Dermis microvascular lymphatic vessel endothelial cell (primary cell): ENCODE measurements at regions not wholly inside any gene's neighbourhood (a gene's known extent, or its start where the extent isn't known, plus 50 kb on each side); places are given as distances from the start of the nearest gene placed in this dataset.

Experiments used
- DNase-seq, 2 donors: peaks; one replicate each; pipeline versions ENCODE4 v3.0.0 to v3.0.0-alpha.2; 2010; ENCODE audit warnings: low read depth in 2 of 2

DNA sequence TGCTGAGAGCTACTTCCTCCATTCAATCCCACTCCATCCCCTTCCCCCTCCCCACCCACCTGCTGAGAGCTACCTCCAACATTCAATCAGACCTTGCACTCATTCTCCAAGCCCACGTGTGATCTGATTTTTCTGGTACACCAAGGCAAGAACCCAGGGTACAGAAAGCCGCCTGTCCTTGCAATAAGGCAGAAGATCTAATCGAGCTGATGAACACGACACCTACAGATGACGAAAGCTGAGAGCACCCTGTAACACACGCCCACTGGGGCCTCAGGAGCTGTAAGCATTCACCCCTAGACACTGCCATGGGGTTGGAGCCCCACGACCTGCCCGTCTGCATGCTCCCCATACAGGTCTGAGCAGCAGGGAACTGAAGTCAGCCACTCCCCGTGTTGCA, 58.3 kb downstream of the TRIML1 start:
- DNase-seq, result no peak

DNA sequence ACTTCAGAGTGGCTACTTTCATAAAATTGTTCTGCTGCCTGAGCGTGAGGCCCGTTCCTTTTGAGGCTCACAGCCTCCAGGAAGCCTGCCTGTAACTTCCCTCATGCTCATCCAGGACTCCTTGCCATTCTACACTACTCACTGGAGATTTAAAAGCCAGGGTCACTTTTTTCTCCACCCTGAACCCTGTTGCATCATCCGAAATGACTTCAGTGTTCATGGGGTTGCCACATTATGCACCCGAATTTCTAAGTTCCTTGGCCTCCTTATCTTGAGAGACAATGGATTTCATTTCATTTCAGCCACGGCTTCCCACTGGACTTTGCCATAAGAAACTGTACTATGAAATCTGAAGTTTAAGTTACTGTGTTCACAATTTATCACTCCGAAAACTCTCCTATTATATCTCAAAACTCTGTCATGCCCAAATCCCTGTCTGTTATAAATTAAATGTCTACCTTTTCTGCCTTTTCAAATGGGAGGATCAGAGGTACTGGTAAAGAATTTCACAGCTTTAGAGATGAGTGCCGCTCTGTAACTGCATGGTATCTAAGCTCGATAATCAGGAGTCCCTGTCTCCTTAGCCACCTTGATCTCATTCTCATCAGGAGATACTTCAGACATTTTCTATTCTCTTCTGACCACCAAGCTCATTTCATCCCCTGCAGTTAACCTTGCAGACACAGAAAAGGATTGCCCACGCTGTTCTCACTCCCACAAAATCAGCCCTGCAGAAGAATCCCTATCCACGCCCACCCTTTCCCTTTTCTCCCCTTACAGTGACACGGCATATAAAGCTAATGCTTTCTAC, 59.9 kb downstream of the TRIML1 start:
- no peak for DNase-seq

DNA sequence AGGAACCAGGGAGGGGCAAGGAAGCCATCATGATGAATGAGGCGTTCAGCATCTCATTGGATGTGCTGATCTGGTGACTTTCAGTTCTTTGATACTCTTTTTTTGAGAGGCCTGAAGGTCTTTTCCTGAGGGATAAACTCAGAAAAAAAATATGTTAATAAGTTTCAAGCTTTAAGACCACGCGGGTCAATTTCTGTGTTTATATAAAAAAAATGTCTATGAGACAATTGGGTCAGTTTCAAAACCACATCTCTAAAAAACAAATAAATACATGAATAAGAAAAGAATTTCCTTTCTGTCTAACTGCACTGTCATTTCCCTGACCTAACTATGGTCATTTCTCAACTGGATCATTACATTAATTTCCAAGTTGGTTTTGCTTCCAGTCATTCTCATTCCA, 62.6 kb downstream of the TRIML1 start:
- no peak for DNase-seq

DNA sequence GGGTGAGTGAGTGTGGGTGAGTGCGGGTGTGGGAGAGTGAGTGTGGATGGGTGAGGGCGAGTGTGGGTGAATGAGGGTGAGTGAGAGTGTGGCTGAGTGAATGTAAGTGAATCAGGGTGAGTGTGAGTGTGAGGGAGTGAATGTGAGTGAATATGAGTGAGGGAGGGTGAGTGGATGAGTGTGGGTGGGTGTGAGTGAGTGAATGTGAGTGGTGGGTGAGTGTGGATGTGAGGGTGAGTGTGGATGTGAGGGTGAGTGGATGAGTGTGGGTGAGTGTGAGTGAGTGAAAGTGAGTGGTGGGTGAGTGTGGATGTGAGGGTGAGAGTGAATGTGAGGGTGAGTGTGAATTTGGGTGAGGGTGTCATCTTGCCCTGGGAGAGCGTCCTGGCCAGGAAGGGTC, 67.5 kb downstream of the TRIML1 start:
- no peak for DNase-seq

DNA sequence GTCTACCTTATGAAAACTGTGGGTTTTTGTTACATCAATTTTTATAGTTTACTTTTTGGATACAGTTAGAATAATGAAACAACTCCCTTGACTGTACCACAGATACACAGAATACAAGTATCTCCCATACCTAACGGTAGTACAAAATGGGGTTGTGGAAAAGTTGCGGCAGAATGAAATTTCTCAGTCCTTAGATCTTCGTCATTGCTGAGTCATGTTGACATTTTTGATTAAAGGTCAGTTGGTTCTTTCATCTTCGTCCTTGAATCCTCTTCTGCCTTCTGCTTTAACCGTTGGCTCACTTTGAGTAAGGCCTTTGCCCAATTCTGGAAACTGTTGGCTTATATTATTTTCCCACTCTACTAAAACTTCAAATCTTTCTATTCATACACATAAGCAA, 75.6 kb downstream of the TRIML1 start:
- no peak for DNase-seq

DNA sequence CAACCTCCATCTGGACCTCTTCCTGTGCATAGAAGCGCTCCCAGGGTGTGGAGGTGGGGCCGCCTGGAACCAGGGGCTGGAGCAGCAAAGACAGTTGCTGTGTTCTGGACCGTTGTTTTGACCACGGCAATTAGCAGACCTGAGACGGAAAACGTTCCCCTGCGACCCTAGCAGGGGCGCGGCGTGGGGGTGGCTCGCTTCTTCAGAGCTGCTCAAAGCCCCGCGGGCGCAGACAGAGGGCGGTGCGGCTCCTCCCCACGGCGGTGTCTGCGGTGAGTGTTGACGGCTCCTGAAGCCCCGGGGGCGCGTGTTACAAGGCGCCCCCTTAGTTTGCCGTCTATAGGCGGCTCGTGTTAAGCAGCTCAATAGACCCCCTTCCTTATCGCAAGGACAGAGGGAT, 79.2 kb downstream of the TRIML1 start:
- DNase-seq, result no peak

DNA sequence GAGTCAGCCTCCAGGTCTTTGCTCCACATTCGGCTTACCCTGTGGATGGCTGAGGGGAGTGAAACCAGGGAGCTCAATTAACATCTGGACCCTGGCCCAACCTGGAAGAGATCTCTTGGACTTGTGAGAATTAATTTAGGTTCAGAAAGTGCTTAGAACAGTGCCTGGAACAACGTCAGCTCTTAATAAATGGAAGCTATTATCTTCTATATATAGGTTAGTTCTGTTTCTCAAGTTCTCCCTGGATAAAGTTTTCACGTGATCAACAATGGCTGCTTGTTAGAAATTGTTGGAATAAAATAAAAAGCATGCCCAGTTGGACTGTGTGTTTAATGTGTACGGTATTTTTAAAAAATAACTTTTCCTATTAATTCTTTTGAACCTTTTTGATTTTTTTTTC, 80.8 kb downstream of the TRIML1 start:
- no peak for DNase-seq

DNA sequence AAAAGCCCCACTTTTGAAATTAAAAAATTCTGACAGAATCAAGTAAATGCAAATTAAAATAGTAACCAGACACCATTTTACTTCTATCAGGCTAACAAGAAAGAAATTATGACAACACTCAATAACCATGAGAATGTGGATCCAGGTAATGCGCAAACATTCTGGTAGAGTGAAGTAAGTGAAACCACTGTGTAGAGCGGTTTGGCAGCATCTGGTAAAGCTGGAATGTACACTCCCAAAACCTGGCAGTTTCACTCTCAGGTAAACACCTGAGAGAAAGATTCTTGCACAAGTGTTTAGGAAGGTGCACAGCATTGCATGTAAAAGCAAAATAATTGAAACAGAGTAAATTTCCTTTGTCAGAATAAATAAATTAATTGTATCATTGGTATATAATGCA, 81.8 kb downstream of the TRIML1 start:
- DNase-seq, result no peak

DNA sequence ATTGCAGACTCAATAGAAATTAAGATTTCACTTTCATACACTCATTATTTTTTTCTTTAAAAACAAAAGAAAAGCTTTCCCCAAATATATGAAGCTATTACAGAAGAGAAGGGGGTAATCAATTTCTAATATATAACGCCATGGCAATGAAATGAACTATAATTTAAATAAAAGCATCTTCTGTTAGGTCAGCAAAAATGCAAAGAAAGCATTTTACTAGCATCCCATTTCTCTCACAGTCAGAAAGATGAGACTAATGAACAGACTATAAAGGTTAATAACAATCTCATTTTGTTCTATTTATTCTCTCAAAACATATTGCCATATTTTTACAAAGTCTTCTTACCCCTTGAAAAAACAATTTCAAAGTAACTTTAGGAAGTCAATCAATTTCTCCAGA, 89.0 kb downstream of the TRIML1 start:
- no peak for DNase-seq

DNA sequence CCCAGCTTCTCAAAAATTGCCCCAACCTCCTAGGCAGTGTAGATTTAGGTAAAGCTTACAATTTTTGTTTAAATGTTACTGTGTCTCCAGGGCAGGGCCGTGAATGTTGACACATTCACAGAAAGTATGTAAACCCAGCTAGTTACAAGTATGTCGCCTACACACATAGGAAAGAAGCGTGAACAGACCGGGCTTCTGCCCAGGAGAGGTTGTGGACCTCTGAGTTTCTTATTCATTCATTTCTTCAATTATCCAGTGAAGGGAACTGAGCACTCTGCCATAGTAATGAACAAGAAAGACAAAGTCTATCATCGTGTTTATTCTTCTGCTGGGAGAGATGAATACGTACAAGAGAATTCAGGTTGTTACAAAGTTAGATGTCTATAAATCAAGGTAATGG, 93.2 kb downstream of the TRIML1 start:
- no peak for DNase-seq

DNA sequence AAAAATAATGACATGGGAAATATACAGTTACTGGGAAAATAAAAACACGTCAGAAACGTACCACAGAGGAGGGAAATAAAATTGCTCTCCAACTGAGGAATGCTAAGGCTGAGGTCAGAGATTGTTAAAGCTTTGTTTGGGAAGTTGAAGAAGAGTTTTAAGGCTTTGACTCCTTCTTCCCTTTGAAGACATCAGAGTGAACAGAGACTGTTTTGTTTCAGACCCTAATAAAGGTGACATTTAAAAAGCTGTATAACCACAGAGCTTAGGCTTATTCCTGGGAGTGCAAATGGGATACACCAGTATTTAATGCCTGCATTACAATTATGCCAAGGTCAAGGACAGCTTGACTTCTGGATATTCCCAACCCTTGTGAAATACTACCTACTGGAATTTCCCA, 102.8 kb downstream of the TRIML1 start:
- no peak for DNase-seq

DNA sequence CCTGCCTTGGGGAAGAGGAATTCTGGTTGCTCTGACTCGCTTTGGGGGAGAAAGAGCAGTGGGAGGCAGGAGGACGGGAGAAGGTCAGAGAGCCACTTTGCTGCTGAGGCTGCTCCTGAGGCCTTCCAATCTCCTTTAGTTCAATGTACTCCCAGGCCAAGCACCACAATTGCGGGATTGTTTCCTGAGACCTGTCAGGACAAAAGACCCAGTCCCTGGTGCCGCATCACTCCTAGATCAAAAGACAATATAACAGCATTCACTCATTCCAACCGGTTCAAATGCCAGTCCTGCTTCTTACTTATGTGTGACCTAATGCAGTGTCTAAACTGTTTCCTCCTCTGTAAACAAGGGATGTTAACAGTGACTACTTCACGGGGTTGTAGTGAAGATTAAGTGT, 106.4 kb downstream of the TRIML1 start:
- DNase-seq, result no peak

DNA sequence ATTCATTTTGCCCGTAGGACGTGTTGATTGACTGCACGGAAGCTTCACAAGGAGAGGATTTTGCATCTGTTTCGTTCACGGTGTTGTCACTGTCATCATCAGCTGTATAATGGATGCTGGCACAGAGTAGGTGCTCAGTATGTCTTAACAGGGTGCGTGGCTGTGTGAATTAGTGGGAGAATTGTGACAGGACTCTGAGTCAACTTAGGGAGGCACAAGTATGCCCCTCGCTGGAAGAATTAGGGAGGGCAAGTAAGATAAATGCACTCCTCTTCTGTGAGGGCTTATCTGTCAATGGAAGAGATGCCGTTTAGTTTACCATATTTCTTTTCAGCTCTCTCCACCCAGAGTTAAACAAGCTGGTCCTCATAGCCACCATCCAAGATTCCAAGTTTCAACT, 107.2 kb downstream of the TRIML1 start:
- no peak for DNase-seq

DNA sequence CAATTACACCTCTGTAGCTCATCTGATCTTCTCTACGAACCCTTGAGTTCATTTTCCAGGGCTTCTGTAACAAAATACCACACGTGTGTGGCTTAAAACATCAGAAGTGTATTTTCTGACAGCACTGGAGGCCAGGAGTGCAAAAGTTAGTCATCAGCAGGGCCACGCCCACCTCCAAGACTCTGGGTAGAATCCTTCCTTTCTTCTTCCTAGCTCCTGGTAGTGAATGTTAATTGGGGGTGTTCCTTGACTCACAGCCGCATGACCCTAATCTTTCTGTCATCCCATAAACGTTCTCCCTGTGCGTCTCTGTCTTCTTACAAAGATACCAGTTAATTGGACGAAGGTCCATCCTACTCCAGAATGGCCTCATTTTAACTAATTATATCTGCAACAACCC, 115.0 kb downstream of the TRIML1 start:
- no peak for DNase-seq

DNA sequence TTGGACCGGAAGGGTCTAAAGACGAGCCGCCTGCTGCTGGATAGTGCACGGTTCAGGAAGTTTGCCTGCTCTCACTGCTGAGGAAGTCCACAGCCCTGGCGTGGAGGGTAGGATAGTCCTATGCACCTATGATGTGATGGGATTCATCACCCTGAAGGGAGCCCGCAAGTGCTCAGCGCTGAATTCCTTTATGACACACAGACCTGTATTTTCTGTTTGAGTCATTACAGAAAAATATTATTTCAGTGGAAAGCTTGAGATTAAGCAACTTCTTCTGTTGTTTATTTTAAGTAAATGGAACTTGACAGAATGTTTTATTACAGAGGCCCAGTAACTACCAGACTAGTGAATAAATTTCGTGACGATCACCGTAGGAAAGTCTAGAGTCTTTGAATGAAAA, 123.2 kb downstream of the TRIML1 start:
- no peak for DNase-seq

DNA sequence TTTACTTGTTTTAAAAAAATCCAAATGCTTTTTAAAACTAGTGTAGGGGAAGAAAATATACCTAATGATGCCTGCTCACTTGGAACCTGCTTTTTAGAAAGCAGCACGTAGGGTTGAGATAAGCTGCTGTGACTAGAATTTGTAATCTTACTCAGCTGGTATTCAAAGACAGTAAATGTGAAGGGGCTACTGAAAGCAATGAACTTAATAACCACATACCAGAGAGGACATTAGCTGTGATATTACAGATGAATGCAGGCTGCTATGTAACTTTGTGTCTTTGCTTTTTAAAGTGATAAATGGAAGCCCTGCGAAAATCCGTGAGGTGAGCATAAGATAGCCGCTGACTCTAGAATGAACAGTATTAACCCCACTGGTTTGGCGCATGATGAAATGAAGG, 124.1 kb downstream of the TRIML1 start:
- DNase-seq, result no peak

DNA sequence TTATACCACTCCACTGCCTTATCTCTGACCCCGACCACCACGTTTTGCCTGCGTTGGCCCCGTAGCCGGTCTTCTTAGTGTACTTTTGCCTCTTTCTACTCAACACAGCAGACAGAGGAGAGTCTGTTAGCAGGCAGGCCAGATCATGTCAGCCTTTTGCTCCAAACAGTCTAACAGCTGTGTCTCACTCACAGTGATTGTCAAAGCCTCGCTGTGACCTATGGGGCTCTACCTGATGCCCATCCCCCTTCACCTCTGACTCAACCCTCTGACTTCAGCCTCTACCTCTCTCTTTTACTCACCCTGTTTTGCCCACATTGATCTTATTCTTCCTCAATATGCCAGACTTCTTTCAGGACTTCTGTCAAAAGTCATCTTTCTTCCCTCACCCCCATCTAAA, 127.1 kb downstream of the TRIML1 start:
- DNase-seq, result no peak

DNA sequence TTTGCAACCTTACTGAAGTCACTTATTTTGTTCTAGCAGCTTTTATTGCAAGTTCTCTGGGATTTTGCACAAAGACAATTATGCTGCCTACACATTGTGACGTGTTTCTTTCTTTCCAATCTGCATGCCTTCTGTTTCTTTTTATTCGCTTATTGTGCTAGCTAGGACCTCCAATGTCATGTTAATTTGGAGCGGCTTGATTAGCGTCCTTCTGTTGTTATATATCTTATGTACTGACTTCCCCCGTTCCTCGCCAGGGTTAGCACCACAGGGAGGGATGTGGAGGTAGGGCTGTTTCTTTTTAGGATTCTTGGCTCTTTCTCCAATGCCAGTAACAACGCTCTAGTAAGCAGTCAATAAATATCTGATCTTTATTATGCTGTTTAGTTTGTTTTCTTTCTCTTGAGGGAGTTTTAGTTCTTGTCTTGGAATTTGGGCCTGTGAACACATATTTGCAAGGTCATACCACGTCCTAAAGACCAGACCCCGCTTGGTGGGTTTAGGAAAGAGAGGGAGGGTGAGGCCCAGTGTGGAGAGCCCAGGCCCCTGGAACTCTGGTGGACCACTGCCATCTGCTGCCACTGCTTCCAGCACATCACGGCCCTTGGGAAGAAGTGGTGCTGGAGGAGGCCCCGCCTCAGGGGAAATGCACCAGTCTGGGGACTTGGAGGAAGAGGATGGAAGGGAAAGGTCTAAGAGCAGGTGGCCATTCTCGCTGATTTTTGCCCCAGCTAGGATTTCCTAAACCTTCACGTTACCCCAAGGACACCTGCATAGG, 129.1 kb downstream of the TRIML1 start:
- DNase-seq, result no peak

DNA sequence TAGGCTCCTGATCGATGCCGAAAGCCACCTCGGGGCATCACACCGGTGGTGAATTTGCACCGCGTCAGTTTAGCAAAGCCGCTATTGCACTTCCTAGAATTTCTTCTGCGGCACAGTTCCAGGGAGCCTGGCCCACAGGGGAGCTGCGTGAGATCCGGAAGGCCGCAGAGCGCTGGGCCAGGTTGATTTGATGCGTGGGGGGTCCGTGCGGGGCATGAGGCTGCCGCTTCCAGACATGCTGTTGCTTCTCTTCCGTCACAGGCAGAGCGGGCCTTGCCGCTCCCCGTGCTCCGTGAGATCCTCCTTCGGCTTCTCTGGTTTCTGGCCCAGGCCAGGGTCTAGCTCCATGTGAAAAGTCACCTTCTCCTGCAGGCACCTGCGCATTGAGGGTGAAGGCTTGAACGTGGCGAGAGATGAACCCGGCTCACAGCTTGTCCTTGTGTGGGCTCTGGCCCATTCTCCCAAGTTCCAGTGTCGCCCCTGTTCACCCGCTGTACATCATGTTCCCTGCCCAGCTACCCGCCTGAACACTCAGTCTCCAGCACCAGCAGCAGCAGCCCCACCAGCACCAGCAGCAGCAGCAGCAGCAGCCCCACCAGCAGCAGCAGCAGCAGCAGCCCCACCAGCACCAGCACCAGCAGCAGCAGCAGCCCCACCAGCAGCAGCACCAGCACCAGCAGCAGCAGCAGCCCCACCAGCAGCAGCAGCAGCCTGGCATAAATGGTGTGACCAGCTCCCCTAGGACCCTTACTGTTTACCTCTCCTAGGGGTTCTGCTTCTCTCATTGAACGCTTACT, 131.2 kb downstream of the TRIML1 start:
- DNase-seq, result no peak

DNA sequence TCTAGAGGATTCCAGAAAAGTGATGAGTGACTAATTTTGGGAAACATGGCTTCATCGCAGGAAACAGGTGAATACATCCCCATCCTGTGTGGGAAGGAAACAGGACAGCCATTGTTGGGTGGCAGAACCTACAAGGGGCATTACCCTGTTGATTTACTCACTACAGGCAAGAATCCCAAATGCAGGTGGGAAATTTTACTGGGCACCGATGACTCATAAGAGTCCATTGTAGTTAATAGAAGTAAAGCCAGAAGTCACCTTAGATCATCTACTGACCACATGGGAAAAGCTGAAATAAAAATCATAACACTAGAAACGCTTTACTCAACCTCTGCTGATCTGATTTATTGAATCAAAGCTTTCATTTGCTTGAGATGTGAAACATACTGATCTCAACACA, 136.4 kb downstream of the TRIML1 start:
- DNase-seq, result no peak

DNA sequence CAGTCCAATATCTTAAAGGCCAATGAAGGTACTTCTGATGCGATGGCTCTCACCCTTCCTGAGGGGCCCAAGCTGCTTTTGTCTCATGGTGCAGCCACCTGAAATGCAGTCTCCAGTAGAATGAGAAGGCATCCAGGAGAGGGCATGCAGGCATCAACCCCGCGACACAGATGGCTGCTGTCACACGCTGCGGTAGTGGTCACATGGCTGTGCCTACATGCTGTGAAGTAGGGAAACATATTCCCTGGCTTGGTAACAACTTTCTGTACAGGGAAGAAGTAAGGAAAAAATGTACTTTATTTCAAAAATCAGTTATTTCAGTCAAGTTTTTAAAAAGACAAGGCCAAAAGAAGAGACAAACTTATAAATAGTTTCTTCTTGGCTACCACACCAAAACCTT, 139.9 kb downstream of the TRIML1 start:
- no peak for DNase-seq

DNA sequence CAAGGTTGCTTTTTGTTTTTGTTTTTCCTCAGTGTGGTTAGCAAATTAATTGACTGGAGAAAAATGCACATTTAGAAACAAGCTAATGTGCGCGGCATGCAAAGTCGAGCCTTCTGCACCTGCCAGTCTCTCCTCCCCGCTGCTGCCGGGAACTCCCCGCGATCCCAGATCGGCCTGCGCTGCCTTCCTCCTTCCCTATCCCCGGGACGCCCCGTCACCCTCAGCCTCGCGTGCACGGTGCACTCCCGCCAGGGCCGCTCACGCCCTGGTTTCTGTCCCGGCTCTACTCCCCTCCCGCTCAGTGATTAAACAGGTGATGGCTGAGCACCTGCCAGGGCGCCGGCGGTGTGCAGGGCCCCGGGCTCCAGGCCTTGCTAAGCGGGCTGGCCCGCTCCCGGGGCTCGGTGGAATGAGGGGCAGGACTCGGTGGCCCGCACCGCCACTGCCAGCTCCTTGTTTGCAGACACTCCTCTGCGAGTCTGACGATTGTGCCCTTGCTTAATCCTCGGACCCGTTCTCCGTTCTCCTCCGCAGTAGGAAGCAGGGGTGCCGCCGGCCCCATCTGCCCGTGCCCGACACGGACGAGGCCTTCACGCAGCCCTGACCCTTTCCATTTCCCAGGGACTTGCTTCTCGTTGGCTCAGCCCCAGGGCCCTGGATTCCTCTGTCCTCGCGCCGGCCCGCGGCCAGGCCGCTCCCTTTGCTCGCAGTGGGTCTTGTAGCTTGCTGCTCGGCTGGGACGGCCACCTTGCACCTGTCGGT, 143.4 kb downstream of the TRIML1 start:
- no peak for DNase-seq
